Lower leg skin (tissue), 4 donors: ENCODE measurements at regions not wholly inside any gene's neighbourhood (a gene's known extent, or its start where the extent isn't known, plus 50 kb on each side); places are given as distances from the start of the nearest gene placed in this dataset.

ENCODE experiments used
- DNase-seq, 2 donors: peaks; one replicate each; pipeline ENCODE4 v3.0.0-alpha.2; 2019; ENCODE audit warnings: low spot score in 2 of 2
- H3K4me3 ChIP-seq: fragments of 200-600 bp; sonication (generic); 2 replicates; pipeline ENCODE4 v1.5.1; 2017; ENCODE audit warnings: mild to moderate bottlenecking, low read depth; ENCODE audit not compliant: poor library complexity, severe bottlenecking
- POLR2A ChIP-seq, 2 donors: fragments of 450-650 bp; IDR thresholded peaks; one replicate each; pipeline ENCODE4 v1.6.1; 2016 to 2017; ENCODE audit warnings: antibody characterized with exemption in 2 of 2, mild to moderate bottlenecking in 1 of 2, moderate library complexity in 1 of 2
- WGBS, 2 donors: methylation state at CpG; one replicate each; pipeline ENCODE4 v1.1.5; 2018; 5-methylcytosine and 5-hydroxymethylcytosine counted together
- intact Hi-C: fragments of 100-400 bp; cut with DNase I; formaldehyde crosslinking; loops from one replicate; pipeline ENCODE4 v1.15.0; 2023; ENCODE audit warnings: low total_unique reads
- TF ChIP-seq, protein P1 (sequence below), 3 donors: fragments of 450-650 bp; IDR thresholded peaks; one replicate each; pipeline ENCODE4 v1.5.1; 2016; ENCODE audit warnings: antibody characterized with exemption in 3 of 3, mild to moderate bottlenecking in 3 of 3, moderate library complexity in 2 of 3

DNA sequence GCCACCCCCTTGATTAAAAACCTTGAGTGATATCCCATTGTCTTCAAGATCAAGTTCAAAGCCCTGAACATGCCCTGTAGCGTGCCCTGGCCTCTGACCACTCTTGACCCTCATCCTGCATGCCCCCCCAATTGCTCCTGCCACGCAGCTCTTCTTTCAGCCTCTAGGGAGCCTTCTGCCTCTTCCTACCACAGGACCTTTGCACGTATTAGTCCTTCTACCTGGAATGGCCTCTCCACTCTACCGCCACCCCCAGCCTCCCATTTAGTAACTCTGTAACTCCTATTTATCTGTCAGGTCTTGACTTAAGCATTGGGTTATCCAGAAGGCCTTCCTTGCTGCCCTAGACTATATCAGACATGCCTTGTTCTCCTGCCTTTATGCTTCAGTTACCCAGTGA is 203.6 kb downstream of the TRIM29 start:
- DNase-seq = peak in 1 of 2 donors; percentile 28
- H3K4me3 ChIP-seq = no peak overlapping the region
- WGBS, 2 donors = 89 to 94% methylated on average over 4 of the region's 4 CpGs
- TF ChIP-seq POLR2A (IDR thresholded peaks at IDR 0.05) = no peak
- TF ChIP-seq, protein P1, sequence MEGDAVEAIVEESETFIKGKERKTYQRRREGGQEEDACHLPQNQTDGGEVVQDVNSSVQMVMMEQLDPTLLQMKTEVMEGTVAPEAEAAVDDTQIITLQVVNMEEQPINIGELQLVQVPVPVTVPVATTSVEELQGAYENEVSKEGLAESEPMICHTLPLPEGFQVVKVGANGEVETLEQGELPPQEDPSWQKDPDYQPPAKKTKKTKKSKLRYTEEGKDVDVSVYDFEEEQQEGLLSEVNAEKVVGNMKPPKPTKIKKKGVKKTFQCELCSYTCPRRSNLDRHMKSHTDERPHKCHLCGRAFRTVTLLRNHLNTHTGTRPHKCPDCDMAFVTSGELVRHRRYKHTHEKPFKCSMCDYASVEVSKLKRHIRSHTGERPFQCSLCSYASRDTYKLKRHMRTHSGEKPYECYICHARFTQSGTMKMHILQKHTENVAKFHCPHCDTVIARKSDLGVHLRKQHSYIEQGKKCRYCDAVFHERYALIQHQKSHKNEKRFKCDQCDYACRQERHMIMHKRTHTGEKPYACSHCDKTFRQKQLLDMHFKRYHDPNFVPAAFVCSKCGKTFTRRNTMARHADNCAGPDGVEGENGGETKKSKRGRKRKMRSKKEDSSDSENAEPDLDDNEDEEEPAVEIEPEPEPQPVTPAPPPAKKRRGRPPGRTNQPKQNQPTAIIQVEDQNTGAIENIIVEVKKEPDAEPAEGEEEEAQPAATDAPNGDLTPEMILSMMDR (IDR thresholded peaks at IDR 0.05) = no peak
- intact Hi-C loops = no loop called here

DNA sequence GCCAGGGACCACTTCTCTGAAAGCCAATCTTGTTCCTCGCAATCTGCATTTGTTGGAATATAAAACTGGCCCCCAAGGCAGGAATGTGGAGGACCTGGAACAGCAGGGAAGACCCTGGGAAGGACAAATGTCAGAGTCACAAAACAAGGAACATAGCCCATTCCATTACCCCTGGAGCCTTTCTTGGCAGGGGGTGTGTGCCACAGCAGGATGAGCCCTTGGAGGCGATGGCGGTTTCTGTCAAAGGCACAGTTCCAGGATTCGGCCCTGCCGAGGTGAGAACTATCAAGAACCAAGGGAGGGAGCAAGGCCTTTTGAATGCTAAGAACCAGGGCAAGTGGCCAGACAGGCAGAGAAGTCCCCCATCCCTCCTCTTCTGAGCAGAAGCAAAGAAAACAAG is 204.3 kb downstream of the TRIM29 start:
- 45 to 48% methylated on average over 5 of the region's 5 CpGs for WGBS, 2 donors
- intact Hi-C loops = no loop called here
- TF ChIP-seq, protein P1 (IDR thresholded peaks at IDR 0.05) = no peak
- TF ChIP-seq POLR2A (IDR thresholded peaks at IDR 0.05) = no peak
- no peak overlapping the region for H3K4me3 ChIP-seq
- no peak for DNase-seq

DNA sequence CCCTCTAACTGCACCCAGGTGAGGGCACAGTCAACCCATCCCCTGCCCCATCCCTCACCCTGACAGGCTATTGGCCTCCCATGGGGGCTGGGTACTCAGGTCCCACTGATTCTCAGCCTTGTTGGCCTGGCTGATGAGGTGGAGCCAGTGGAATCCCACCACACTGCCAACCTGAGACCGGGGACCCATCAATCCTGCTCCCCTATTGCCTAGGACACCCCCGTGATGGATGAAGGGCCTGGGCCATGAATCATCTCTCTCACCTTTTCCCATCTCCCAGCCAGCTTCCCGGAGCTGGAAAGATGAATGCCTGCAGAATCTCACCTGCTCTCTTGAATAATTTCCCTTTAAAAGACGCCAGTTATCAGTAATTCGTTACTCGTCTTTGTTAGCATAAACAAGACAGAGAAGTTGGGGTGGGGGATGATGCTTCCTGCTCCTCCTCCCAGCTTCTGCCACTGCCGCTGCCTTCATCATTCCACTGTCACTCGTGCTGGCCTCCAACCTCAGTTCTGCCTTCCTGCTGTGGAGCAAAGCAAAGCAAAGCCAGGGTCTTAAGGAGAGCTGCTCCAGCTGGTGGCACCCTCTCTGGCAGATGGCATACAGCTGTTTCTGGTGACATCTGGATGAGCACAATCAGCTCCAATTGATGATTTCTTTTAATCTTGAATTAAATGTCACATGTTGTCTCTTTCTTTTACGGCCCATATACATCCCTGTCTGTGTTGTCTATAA is 204.0 kb upstream of the NECTIN1 start:
- DNase-seq = no peak
- H3K4me3 ChIP-seq = no peak overlapping the region
- TF ChIP-seq POLR2A (IDR thresholded peaks at IDR 0.05) = no peak
- TF ChIP-seq, protein P1 (IDR thresholded peaks at IDR 0.05) = no peak
- WGBS, 2 donors = 59% methylated on average over 9 of the region's 9 CpGs
- intact Hi-C loops = no loop called here

DNA sequence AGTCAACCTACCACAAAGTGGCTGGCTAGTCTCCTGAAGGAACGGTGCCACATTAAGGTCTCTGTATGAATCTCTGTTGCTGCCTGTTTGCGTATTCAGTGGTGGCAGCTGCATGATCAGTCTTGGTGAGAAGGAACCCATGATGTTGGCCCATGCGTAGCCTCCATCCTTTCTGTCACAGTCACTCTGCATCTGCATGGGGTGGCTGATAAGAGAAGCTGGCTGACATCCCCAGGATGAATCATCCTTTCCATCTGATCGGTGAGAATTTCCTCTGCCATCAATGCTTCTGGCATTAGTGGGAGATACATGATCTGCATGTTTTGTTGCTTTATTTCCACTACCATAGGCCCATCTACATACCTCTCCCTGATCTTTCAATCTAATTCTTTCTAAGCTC is 199.0 kb upstream of the NECTIN1 start:
- no peak for TF ChIP-seq POLR2A (IDR thresholded peaks at IDR 0.05)
- TF ChIP-seq, protein P1 (IDR thresholded peaks at IDR 0.05) = no peak
- no peak overlapping the region for H3K4me3 ChIP-seq
- 55 to 62% methylated on average over 4 of the region's 4 CpGs for WGBS, 2 donors
- intact Hi-C loops = no loop called here
- DNase-seq = no peak

DNA sequence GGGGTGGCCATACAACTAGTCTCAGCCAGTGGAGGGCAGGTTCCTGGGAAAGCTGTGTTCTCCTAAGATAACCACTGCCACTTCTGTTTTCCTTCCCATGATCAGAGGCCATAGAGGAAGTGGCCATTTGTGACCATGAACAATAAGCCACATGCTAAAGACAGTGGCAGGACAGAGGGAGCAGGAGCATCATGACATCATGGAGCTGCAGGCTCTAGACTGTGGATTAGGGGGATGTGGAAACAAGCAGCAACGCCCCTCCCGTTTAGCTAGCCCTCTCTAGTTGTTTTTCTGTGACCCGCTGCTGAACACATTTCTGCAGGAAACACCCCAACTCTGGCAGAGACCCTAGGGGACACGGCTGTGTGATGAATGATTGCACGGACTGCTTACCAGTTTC is 195.0 kb upstream of the NECTIN1 start:
- intact Hi-C loops = no loop called here
- no peak for DNase-seq
- WGBS, 2 donors = 53 to 60% methylated on average over 5 of the region's 5 CpGs
- no peak overlapping the region for H3K4me3 ChIP-seq
- TF ChIP-seq, protein P1 (IDR thresholded peaks at IDR 0.05) = no peak
- no peak for TF ChIP-seq POLR2A (IDR thresholded peaks at IDR 0.05)

DNA sequence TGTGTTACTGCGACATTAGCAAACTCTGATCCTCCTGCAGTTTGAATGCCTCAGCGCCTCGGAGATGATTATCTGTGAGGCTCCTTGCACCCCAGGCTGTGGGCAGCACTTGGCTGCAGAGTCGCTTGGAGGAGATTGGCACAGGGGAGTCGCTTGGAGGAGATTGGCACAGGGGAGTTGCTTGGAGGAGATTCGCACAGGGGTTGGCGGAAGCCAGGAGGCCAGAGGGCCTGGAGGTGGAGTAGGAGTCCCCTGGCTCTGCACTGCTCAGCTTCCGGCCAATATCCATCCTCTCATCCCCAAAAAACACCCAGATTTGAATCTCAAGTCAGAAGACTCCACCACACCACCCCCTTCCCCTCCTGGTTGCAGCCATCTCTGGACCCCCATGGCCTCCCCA is 192.6 kb upstream of the NECTIN1 start:
- DNase-seq = no peak
- intact Hi-C loops = no loop called here
- WGBS, 2 donors = 80 to 91% methylated on average over 8 of the region's 8 CpGs
- TF ChIP-seq, protein P1 (IDR thresholded peaks at IDR 0.05) = no peak
- no peak for TF ChIP-seq POLR2A (IDR thresholded peaks at IDR 0.05)
- no peak overlapping the region for H3K4me3 ChIP-seq
